IMR-90 (cell line): ENCODE measurements at regions not wholly inside any gene's neighbourhood (a gene's known extent, or its start where the extent isn't known, plus 50 kb on each side); places are given as distances from the start of the nearest gene placed in this dataset.

Experiments used
- CHD1 ChIP-seq: IDR thresholded peaks from 2 replicates; pipeline ENCODE4 v1.6.1; 2012; ENCODE audit warnings: low read depth, low read length, improper control_type of control experiment
- CTCF ChIP-seq: conservative IDR thresholded peaks from 2 replicates; pipeline ENCODE4 v1.5.1; 2012; ENCODE audit warnings: mild to moderate bottlenecking, low read depth, low read length, improper control_type of control experiment
- FOS ChIP-seq: fragments of 150-350 bp; IDR thresholded peaks from 2 replicates; pipeline ENCODE4 v1.6.1; 2016; ENCODE audit warnings: low read depth, low read length
- MXI1 ChIP-seq: IDR thresholded peaks from 2 replicates; pipeline ENCODE4 v1.6.1; 2012; ENCODE audit warnings: low read depth, mild to moderate bottlenecking, low read length, moderate library complexity, borderline replicate concordance

- TF ChIP-seq CHD1 (no peak), FOS (no peak), CTCF (no peak), MXI1 (no peak)
These were observed 139.4 kb upstream of the SLC7A14 start for GRCh38 chr3:170725285-170725731.
